ENCODE measurements at regions not wholly inside any gene's neighbourhood (a gene's known extent, or its start where the extent isn't known, plus 50 kb on each side); places are given as distances from the start of the nearest gene placed in this dataset.

GRCh38 chr6:78153976-78154375, 501.1 kb downstream of the MEI4 start:
- TF ChIP-seq EZH2phosphoT487 (IDR thresholded peaks at IDR 0.05; ENCODE audit: borderline replicate concordance, low read depth), result no peak
- no peak for TF ChIP-seq YY1 (IDR thresholded peaks at IDR 0.05; ENCODE audit: low read depth)
- TF ChIP-seq USF2 (IDR thresholded peaks at IDR 0.05; ENCODE audit: borderline replicate concordance, low read depth, low read length), result no peak
- no peak for TF ChIP-seq RAD21 (IDR thresholded peaks at IDR 0.05; ENCODE audit: low read length)
- TF ChIP-seq GABPA (IDR thresholded peaks at IDR 0.05; ENCODE audit: low read depth), result no peak
- TF ChIP-seq REST (IDR thresholded peaks at IDR 0.05; ENCODE audit: low read depth, low read length), result no peak
- TF ChIP-seq PBX3 (IDR thresholded peaks at IDR 0.05), result no peak
- no peak for TF ChIP-seq TEAD4 (IDR thresholded peaks at IDR 0.05; ENCODE audit: borderline replicate concordance, insufficient read depth)
- no peak for TF ChIP-seq CTCF (IDR thresholded peaks at IDR 0.05)
- no peak for TF ChIP-seq EP300 (IDR thresholded peaks at IDR 0.05; ENCODE audit: borderline replicate concordance in 1 of 2, low read depth in 1 of 2, low read length in 1 of 2)
- no peak for TF ChIP-seq POLR2AphosphoS5 (IDR thresholded peaks at IDR 0.05; ENCODE audit: low read depth, low read length)
